ENCODE measurements at regions not wholly inside any gene's neighbourhood (a gene's known extent, or its start where the extent isn't known, plus 50 kb on each side); places are given as distances from the start of the nearest gene placed in this dataset.

DNA sequence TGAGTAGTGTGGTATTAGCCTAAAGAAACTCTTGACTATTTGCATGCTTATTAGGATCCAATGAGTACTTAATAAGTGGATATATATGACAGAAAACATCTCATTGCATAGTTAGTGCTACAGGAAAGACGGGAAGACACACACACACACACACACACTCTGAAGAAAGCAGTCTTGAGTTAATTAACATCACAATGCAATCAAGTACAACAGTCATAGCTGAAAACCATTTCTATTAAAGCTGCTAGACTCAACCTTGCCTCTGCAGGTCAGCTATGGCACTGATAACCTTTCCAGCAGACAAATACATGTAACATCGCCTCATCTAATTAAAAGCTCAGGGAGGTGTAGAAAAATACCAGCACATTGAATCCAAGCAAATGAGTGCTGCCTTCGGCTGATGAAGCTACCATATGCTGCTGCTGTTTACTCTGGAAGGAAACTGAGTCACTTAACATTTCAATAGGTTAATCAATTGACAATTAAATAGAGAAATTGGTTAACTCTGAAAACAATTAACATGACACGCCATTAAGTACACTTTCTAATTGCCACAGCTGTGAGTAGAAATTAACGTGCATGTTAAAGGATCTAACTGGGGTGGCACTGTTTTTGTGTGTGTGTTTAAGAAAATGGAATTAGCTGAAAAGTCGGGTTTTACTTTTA, 93.2 kb upstream of the OTX2 start:
- DNase-seq (ENCODE audit: low read depth) = no peak

DNA sequence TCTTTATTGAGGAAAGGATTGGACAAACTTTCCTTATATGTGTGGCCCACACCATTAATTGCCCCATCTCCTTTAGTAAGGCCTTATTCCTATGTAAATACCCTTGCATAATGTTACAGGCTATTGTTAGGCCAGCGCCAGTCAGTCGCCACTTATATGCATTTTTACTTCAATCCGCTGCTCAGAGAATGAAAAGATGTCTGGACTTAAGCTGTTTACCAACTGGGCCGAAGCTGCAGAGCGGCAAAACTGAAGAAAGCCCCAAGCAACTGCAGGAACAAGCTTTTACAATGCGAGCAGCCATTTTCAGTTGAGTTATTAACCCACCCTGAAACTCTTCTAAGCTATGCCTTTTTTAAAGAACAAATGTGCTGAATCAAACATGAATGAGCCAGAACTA, 92.1 kb upstream of the OTX2 start:
- no peak for DNase-seq (ENCODE audit: low read depth)

DNA sequence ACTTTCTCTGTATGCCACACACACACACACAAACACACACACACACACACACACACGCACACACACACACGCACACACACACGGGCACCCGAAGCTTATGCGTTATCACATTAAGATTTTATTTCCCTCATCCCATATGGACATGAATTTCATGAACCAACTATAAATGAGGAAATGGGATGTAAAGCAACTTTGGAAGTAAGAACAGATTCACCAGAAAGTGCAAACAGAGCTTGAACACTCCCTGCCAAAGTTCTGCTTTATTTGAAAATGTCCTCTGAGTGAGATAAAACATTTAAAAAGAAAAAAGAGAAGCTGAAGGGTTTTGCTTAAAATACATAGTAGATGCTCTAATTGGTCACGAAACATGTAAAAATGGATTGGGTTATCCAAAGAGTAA, 90.4 kb upstream of the OTX2 start:
- DNase-seq (ENCODE audit: low read depth) = no peak

DNA sequence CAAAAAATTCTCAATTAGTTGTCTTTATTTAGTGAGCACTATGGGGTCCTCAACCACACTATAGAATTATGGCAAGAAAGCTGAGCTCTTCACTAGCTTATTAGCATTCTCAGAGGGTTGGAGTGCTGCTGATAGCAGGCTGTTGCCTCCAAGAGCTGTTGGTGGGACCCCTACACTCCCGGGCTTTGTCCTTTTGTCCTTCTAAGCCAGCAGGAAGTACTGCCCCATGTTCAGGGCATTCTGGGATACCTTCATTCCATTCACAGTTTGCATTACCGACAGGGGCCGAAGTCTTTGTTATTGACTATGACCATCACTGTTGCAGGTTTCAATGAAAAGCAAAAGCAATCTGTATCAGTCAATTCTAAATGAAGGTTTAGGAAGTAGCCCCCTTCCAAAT, 89.5 kb upstream of the OTX2 start:
- no peak for DNase-seq (ENCODE audit: low read depth)

DNA sequence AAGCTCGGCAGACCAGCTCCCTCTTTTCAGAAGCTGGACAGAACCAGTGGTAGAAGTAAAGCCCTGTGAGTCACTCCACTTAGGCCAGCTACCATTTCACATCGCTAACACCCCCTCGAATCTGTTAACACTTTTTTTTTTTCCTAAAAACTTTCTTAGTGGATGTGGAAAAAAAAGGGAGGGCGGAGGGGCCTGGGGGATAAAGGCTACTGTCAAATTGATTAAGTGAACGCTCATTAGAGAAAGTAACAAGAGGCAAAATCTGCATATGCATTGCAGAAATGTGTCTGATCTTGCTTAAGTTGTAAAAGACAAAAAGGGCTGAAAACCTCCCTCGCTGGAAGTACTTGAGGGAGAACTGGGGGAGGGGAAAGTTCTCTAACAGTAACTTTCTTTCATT, 86.6 kb upstream of the OTX2 start:
- no peak for DNase-seq (ENCODE audit: low read depth)

DNA sequence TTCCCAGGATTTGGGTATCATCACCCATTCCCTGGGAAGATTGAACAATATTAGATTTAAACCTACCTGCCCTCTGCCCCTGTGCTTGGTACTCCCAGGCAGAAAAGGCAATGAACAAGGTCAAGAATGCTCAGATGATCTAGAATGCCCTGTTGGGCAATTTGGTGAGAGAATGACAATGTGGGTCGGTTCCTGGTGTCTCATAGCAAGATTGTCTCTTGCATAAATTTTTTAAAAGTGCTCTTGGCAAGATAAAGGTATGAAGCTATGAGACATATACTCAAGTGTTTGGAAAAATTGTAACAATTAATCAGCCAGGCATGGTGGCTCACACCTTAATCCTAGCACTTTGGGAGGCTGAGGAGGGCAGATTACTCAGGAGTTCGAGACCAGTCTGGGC, 86.0 kb upstream of the OTX2 start:
- no peak for DNase-seq (ENCODE audit: low read depth)

DNA sequence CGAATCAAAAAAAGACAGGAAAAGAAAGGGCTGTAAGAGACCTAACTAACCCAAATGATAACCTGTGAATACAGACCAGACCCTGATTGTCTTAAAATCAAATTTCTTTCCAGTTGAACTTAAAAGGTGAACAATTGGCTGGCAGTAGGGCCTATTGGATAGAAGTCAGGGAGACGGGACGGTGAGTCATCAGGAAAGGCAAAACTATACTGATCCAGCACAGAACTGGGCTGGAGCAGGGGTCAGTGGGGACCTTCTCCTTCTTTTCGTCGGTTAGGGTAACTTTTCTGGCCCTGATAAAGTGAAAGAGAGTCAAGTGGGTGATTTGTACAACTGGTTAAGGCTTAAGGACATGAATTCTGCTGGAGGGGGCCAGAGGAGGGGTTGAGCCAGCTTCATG, 84.9 kb upstream of the OTX2 start:
- DNase-seq (ENCODE audit: low read depth) = no peak

DNA sequence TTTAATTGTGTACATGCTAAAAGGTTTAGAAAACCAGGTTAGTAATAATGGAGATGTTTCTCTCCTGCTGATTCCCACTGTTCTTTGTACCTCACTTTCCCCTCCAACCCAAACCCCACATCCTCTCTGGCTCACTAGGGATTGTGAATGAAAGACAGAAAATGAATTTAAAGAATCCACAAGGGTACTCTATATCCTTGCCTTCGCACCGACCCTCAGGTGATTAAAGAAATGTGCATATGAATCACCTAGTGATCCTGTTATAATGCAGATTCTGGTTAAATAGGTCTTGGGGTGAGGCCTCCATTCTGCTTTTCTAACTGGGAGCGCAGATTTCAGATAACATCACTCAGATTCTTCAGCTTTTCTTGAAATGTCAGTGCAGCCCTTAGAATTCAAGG, 84.3 kb upstream of the OTX2 start:
- DNase-seq (ENCODE audit: low read depth) = no peak

DNA sequence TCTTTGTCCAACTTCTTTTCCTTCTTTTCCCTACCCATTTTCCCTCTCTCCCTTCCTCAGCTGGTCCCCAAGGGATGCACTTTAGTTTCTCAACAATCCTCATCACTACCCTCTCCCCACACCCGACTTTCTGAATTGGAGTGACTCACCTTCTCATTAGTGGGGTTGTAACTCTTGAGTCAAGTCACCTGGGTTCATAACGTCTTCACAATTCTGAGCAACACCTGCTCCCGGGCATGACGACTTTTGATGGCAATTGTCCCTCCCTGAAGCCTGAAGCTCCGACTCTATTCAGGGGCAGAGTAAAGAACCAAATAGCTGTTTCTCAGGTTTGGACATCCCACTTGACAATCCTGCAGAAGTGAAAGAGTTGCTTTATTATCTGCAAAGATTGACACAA, 82.7 kb upstream of the OTX2 start:
- no peak for DNase-seq (ENCODE audit: low read depth)

DNA sequence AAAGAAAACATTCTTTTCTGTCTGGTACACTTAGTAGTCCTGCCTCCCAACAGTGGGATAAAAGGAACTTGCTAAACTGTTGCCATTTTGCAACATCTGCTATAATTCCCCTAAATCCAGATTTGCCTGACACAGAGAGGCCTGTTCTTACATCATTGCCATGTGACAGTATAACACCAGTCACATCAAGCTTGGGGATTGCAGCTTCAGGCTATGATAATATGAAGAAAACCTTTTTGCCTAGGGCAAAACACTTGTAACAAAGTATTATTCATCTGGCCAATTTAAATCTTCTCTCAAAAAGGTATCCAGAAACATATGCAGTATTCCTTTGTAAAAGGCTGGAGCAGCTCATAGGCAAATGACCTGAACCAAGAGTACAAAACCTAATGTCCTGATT, 80.9 kb upstream of the OTX2 start:
- DNase-seq (ENCODE audit: low read depth) = no peak

DNA sequence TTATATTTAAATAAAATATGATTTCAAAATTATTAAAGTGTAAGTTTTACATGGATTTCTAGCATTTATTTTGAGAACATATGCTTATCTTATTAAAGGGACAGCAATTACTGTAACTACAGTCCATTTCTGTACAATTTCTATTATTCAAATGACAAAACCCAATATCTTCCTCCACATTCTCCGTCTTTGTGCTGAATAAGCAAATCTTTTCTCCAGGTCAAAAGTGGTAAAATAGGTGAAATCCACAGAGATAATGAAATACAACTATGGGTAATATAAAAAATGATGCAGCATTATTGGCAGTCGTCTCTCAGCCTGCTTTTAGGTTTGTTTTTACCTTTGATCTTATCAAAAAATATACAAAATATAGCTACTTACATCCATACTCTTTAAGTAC, 79.4 kb upstream of the OTX2 start:
- no peak for DNase-seq (ENCODE audit: low read depth)

DNA sequence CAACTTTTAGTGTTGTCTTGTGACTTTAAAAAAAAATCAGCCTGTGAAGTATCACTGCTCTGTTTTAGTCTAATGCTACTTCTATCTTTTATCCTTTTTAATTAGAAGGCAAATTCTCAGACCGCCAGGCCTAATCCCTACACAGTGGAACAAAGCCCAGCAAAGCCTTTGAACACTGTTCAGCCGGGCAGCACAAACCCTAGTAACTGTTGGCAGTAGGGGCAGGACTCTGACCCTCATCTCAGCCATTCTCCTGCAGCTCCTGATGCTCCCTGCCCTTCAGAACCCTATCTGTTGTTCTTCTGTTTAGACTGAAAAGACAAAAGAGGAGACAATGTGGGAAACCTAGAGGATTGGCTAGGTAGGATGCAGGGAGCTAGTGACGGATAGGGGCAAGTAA, 78.0 kb upstream of the OTX2 start:
- DNase-seq (ENCODE audit: low read depth) = no peak

DNA sequence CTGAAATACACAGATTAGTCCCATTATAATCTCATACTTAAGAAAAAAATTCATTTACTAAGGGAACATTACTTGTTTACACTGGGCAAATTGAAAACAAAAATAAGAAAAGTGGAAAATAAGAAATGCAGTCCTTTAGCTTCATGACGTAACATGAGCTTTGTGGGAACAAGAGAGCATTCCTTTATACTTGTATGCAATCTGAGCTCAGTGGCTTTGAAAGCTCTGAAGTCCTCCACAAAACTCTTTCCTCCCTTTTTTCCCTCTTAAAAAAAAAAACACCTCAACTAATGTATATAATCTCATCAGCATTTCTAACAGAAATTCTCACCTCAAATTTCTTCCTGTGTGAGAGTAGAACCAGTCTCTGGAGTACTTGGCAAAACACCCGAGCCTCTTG, 76.9 kb upstream of the OTX2 start:
- DNase-seq (ENCODE audit: low read depth) = no peak

DNA sequence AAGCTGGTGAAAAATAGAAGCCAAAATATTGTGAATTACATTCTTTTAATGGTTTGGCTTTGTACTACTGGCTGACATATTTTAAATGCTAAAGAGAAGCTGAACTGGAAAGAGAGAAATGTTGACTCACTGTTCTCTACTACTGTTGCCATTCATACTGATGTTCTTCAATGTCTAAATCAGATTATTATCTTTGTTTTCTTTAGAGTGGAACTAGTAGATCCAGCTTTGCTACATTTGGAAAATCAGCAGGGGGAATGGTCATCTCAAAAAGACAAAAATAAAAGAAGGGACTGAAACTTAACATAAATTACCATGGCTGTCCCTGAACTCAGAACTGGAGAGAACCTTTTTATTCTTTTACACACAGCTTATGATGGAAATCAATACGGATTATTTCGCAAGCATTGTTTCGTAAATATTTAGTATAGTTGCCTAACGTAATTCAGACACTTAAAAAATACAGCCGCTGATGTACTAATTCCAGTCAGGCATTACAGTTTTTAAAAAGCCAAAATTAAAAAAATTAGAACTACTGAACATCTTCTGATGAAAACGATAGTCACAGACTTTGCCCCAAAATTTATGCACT, 76.3 kb upstream of the OTX2 start:
- no peak for DNase-seq (ENCODE audit: low read depth)

DNA sequence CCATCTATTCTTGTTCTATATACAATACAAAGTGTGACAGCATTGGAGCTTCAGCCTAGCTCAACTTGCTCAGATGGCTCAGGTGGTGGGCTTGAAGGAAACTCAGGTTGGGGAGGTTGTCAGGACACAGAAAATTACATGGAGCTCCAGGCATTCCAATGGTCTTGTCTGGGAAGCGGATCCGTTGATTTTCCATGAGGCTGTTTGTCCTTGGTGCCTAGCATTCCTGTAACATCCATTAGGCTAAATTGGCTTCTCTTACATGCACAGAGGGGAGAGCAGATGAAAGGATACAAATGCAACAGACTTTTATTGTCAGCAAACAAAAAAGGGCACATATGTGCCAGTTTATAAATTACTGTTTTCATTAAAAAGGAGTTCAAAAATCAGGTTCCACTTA, 75.5 kb upstream of the OTX2 start:
- no peak for DNase-seq (ENCODE audit: low read depth)

DNA sequence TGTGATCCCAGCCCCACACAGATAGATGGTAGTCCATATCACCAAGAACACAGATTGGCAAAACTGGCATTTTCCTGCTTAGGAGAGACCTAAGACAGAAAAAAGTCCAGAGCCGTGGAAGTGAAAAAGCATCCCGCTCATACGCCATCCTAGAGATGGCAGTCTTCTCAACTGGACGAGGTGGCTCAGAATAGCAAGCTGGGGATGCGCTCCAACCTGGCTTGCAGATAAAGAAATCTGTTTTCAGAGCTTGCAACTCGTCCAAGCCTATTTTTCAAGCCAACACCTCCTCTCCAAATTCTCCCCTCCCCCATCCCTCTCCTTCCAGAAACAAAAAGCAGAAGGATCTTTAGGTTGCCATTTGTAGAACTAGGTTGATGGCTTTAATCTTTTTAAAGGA, 74.3 kb upstream of the OTX2 start:
- DNase-seq (ENCODE audit: low read depth) = no peak

DNA sequence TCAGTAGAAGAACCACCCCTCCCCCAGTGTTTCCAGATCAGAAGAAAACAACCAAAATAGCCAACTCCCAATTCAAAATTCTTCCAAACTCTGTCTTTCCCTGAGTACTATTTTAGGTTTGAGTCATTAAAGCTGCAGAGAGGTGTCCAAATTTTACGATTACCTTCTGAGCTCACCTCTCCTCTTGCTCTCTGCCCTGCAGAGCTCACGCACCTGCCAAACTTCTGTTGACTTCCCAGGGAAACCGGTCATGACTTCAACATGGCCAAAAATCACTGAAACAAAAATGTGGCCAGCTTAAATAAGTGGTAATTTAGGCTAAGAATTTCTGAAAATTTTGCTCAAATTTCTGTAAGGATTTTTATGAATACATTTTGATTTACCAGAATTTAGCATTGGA, 70.9 kb upstream of the OTX2 start:
- no peak for DNase-seq (ENCODE audit: low read depth)

DNA sequence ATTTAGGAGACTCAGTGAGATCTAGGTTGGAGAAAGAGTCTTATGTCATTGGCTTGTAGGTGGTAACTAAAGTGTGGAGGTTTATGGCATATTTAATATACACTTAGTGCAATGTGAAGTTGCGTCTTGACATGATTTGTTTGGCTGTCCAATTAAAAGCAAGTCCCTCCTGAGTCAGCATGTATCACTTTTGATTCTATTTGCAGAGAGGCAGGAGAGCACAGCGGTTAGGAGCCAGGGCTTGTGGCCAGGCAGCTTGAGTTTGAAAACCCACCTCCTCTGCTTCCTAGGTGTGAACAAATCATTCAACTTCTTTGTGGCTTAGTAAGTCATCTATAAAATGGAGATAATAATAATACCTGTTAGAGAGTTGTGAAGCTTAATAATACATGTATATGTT, 68.5 kb upstream of the OTX2 start:
- no peak for DNase-seq (ENCODE audit: low read depth)

DNA sequence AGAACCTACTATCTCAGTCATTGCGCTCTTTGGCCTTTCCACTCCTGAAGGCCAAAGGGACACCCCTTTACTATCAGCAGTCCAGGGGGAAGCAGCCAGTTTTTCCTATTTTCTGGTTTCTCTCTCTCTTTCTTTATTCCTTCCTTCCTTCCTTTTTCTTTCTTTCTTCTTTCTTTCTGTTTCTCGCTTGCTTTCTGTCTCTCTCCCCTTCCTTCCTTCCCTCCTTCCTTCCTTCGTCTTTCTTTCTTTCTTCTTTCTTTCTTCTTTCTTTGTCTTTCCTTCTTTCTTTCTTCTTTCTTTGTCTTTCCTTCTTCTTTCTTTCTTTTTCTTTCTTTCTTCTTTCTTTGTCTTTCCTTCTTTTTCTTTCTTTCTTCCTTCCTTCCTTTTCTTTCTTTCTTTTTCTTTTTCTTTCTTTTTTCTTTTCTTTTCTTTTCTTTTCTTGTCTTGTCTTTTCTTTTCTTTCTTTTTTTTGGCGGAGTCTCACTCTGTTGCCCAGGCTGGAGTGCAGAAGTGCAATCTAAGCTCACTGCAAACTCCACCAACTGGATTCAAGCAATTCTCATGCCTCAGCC, 64.9 kb upstream of the OTX2 start:
- DNase-seq (ENCODE audit: low read depth) = no peak

DNA sequence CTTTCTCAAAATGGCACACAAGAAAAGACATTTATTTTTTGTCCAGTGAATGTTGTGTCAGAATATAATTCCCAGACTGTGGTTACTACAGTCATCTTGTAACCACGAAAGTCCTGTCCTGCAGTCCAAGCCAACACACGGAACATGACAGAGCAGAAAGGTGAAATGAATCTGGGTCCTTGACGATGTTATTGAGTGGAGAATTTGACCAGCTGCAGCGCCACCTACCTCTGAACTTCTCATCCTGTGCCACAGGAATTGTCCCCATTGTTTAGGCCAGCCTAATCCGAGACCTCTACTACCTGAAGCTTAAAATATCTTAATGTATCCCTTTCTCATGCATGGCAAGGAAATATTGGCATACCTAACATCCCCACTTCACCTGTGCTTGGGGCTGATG, 64.1 kb upstream of the OTX2 start:
- DNase-seq (ENCODE audit: low read depth) = no peak

DNA sequence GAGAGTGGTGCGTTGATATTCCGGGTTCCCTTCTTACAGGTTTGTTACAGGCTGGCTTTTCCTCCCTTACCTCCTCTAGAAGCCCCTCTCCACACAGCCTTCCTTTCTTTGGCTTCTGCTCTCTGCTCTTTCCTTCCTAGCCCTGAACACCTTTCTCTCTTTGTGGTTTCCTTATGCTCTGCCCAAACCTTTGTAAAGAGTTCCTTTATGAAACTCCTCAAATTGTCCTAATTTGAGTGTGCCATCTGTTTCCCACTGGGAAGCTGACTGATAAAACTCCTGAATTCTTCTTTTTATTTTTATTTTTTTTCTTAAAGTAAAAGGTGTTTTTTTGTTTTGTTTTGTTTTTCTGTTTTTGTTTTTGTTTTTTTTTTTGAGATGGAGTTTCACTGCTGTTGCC, 60.1 kb upstream of the OTX2 start:
- DNase-seq (ENCODE audit: low read depth) = no peak

DNA sequence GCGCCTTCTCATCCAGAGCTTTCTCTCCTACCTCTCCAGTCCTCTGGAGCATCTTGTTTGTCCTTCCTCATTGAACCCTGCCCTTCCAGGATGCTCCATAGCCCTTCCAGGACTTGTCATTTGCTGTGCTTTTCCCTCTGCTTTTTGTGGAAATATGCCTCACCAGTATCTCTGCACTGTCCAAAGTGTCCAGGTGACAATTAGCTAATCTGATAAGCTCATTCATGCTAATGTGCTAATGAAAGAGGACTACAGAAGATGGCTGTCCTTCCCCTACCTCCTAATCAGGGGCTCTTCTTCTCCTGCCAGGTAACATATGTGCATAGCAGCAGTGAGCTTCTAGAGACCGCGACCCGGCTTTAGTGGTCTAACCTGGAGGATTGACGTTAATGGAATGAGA, 58.4 kb upstream of the OTX2 start:
- no peak for DNase-seq (ENCODE audit: low read depth)

DNA sequence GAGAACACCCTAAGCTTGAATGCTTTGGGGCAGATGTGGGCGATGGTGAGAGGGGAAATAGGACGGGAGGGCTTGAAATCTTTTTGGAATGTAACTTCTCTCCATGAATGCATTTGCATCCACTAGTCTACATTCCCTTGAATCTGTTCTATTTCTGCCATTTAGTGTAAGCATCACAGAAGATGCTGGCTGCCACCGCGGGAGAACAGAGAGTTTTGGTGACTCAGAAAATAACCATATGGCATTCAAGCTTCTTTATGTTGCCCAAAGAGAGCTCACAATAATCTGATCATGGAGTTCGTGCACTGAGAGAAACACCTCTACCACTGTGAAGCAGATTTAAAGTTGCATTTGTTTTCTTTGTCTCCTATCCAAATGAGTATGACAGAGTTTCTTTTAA, 52.6 kb upstream of the OTX2 start:
- no peak for DNase-seq (ENCODE audit: low read depth)

DNA sequence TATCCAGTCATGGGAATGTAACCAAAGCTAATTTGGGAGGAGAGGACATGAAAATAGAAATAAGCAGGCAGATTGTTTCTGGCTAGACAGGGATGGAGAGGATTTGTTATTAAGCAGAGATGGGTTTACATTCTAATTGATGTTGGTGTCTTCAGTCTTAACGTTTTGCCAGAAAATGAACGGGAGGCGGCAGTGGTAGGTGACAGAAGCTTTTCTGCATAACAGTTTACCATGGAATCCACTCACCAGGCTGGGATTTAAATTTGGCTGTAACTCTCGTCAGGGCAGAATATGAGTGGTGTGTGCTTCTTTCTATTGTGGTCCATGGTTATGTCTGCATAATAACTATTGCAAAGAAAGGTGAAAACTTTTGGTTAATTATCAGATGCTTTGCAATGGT, 50.2 kb upstream of the OTX2 start:
- DNase-seq (ENCODE audit: low read depth) = no peak
